GM23248 (cell line): ENCODE measurements at regions not wholly inside any gene's neighbourhood (a gene's known extent, or its start where the extent isn't known, plus 50 kb on each side); places are given as distances from the start of the nearest gene placed in this dataset.

Source experiments
- DNase-seq: peaks from one replicate; pipeline ENCODE4 v3.0.0-alpha.2; 2015
- H2AFZ ChIP-seq: fragments of 200-600 bp; sonication (generic); 2 replicates; pipeline ENCODE4 v1.6.1; 2016; ENCODE audit warnings: antibody characterized with exemption
- H3F3A ChIP-seq: fragments of 200-600 bp; sonication (generic); 2 replicates; pipeline ENCODE4 v1.6.1; 2016; ENCODE audit warnings: mild to moderate bottlenecking, antibody characterized with exemption, mixed run types; ENCODE audit not compliant: insufficient read depth
- H3K27ac ChIP-seq: fragments of 200-600 bp; sonication (generic); 2 replicates; pipeline ENCODE4 v1.5.1; 2016; ENCODE audit warnings: mild to moderate bottlenecking
- H3K27me3 ChIP-seq: fragments of 200-600 bp; sonication (generic); replicated peaks from 2 replicates; pipeline ENCODE4 v1.6.1; 2016; ENCODE audit warnings: mild to moderate bottlenecking; ENCODE audit not compliant: insufficient read depth
- H3K36me3 ChIP-seq: fragments of 200-600 bp; sonication (generic); 2 replicates; pipeline ENCODE4 v1.6.1; 2016; ENCODE audit warnings: low read depth, mild to moderate bottlenecking
- H3K4me1 ChIP-seq: fragments of 200-600 bp; sonication (generic); 2 replicates; pipeline ENCODE4 v1.6.1; 2016; ENCODE audit warnings: mild to moderate bottlenecking; ENCODE audit not compliant: insufficient read depth
- H3K4me2 ChIP-seq: fragments of 200-600 bp; sonication (generic); one replicate; pipeline ENCODE4 v1.6.1; 2016; ENCODE audit warnings: mild to moderate bottlenecking; ENCODE audit not compliant: unreplicated experiment
- H3K4me3 ChIP-seq: fragments of 200-600 bp; sonication (generic); 2 replicates; pipeline ENCODE4 v1.5.1; 2016; ENCODE audit warnings: mild to moderate bottlenecking
- H3K79me2 ChIP-seq: fragments of 200-600 bp; sonication (generic); 2 replicates; pipeline ENCODE4 v1.6.1; 2016; ENCODE audit warnings: mild to moderate bottlenecking; ENCODE audit not compliant: insufficient read depth
- H3K9ac ChIP-seq: fragments of 200-600 bp; sonication (generic); 2 replicates; pipeline ENCODE4 v1.6.1; 2016; ENCODE audit warnings: mild to moderate bottlenecking
- H3K9me2 ChIP-seq: fragments of 200-600 bp; sonication (generic); 2 replicates; pipeline ENCODE4 v1.6.1; 2016; ENCODE audit warnings: mixed run types, mild to moderate bottlenecking, moderate library complexity; ENCODE audit not compliant: insufficient read depth
- H3K9me3 ChIP-seq: fragments of 200-600 bp; sonication (generic); one replicate; pipeline ENCODE4 v1.6.1; 2017; ENCODE audit warnings: low read depth
- H4K20me1 ChIP-seq: fragments of 200-600 bp; sonication (generic); 2 replicates; pipeline ENCODE4 v1.6.0; 2016; ENCODE audit not compliant: insufficient read depth
- EZH2 ChIP-seq: fragments of 200-600 bp; sonication (generic); IDR thresholded peaks from 2 replicates; pipeline ENCODE4 v1.6.1; 2018; ENCODE audit warnings: antibody characterized with exemption, mild to moderate bottlenecking; ENCODE audit not compliant: insufficient read depth, poor library complexity, severe bottlenecking
- EZH2phosphoT487 ChIP-seq: fragments of 200-600 bp; sonication (generic); IDR thresholded peaks from 2 replicates; pipeline ENCODE4 v1.6.1; 2018; ENCODE audit warnings: antibody characterized with exemption, moderate library complexity, mild to moderate bottlenecking, low read depth; ENCODE audit not compliant: insufficient read depth
- WGBS, 2 experiments: methylation state at CpG; one replicate each; pipeline ENCODE4 v1.1.6; 2015 to 2017; ENCODE audit warnings: low lambda C conversion rate in 2 of 2, low coverage in 1 of 2; ENCODE audit errors: missing lambda C conversion rate in 2 of 2; 5-methylcytosine and 5-hydroxymethylcytosine counted together
- in situ Hi-C: fragments of 300-500 bp; cut with MboI; formaldehyde crosslinking; loops from 2 replicates; pipeline ENCODE4 v1.15.0; 2020

DNA sequence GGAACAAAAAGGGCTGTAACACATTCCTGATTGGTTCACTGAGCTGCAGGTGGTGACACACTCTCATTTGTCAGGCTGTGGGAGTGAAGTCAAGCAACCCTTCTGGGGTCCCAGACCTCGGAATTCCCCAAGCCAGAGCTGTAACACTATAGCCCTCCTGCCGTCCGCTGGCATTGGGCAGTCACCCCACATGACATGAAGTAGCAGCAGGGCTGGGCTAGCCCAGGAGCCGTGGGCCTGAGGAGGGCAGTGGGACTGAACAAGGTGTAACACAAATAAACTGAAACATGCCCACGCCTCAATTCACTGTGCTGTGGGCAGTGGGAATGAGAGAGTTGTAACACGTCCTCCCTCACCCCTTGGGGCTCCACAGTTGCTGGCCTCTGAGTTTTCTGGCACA is 689.1 kb upstream of the EYS start:
- TF ChIP-seq EZH2 (no peak), EZH2phosphoT487 (no peak)
- no peak for DNase-seq
- no peaks in the 10 kb centered on the region for H3K9me2 ChIP-seq

GRCh38 chr6:66390393-66390792 is 683.4 kb upstream of the EYS start:
- no peak for DNase-seq

More for the DNA sequence above, 689.1 kb upstream of the EYS start:
- Histone ChIP-seq H4K20me1 (no peaks in the 10 kb centered on the region), H3K79me2 (no peaks in the 10 kb centered on the region), H3K27ac (no peak overlapping the region), H3K36me3 (no peaks in the 10 kb centered on the region), H3K9ac (no peak overlapping the region), H3K9me3 (no peaks in the 10 kb centered on the region), H3K4me2 (no peak overlapping the region), H2AFZ (no peak overlapping the region), H3K27me3 (no peaks in the 10 kb centered on the region), H3K4me3 (no peak overlapping the region), H3F3A (no peaks in the 10 kb centered on the region), H3K4me1 (no peaks in the 10 kb centered on the region)
- WGBS, 2 experiments, result 34 to 47% methylated on average over 6 of the region's 6 CpGs
- in situ Hi-C loops, result no loop called here

GRCh38 chr6:66376001-66376400 is 669.0 kb upstream of the EYS start:
- H3K36me3 ChIP-seq, result no peaks in the 10 kb centered on the region
- H2AFZ ChIP-seq, result no peak overlapping the region
- peak; percentile 1 for DNase-seq
- WGBS, 2 experiments, result 22 to 25% methylated on average over 2 of the region's 2 CpGs
- H4K20me1 ChIP-seq, result no peaks in the 10 kb centered on the region
- H3K9me2 ChIP-seq, result no peaks in the 10 kb centered on the region
- no peak overlapping the region for H3K4me3 ChIP-seq
- no peak overlapping the region for H3K4me2 ChIP-seq
- H3K27me3 ChIP-seq, result no peaks in the 10 kb centered on the region
- no peak overlapping the region for H3K27ac ChIP-seq
- no peaks in the 10 kb centered on the region for H3F3A ChIP-seq
- TF ChIP-seq EZH2, result no peak
- TF ChIP-seq EZH2phosphoT487, result no peak
- no peaks in the 10 kb centered on the region for H3K9me3 ChIP-seq
- no peaks in the 10 kb centered on the region for H3K4me1 ChIP-seq
- no peak overlapping the region for H3K9ac ChIP-seq
- in situ Hi-C loops, result no loop called here
- no peaks in the 10 kb centered on the region for H3K79me2 ChIP-seq

More at GRCh38 chr6:66390393-66390792, 683.4 kb upstream of the EYS start:
- H3K27ac ChIP-seq, result no peak overlapping the region
- no peak overlapping the region for H3K4me3 ChIP-seq
- in situ Hi-C loops, result no loop called here
- no peaks in the 10 kb centered on the region for H3K27me3 ChIP-seq
- WGBS, 2 experiments, result 67 to 73% methylated on average over 2 of the region's 2 CpGs
- no peak overlapping the region for H3K9ac ChIP-seq
- no peaks in the 10 kb centered on the region for H3K36me3 ChIP-seq
- no peaks in the 10 kb centered on the region for H3K9me3 ChIP-seq
- no peak for TF ChIP-seq EZH2phosphoT487
- no peak for TF ChIP-seq EZH2
- no peak overlapping the region for H2AFZ ChIP-seq
- H4K20me1 ChIP-seq, result no peaks in the 10 kb centered on the region
- no peaks in the 10 kb centered on the region for H3F3A ChIP-seq
- H3K9me2 ChIP-seq, result no peaks in the 10 kb centered on the region
- no peaks in the 10 kb centered on the region for H3K79me2 ChIP-seq
- no peak overlapping the region for H3K4me2 ChIP-seq
- H3K4me1 ChIP-seq, result no peaks in the 10 kb centered on the region

DNA sequence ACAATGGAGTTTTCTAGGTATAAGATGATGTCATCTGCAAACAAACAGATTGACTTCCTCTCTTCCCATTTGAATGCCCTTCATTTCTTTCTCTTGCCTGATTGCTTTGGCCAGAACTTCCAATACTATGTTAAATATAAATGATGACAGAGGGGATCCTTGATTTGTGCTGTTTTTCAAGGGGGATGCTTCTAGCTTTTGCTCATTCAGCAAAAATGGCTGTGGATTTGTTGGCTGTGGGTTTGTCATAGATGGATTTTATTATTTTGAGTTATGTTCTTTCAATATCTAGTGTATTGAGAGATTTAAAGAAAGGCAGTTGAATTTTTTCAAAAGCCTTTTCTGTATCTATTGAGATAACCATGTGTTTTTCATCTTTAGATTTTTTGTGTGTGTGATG is 662.4 kb upstream of the EYS start:
- DNase-seq, result no peak
- TF ChIP-seq EZH2phosphoT487, result no peak
- TF ChIP-seq EZH2, result no peak
- Histone ChIP-seq H3K9me2 (no peaks in the 10 kb centered on the region), H3K4me1 (no peaks in the 10 kb centered on the region), H2AFZ (no peak overlapping the region), H3K9ac (no peak overlapping the region), H3K36me3 (no peaks in the 10 kb centered on the region), H3F3A (no peaks in the 10 kb centered on the region), H3K27me3 (no peaks in the 10 kb centered on the region), H3K79me2 (no peaks in the 10 kb centered on the region), H3K27ac (no peak overlapping the region), H3K9me3 (no peaks in the 10 kb centered on the region), H3K4me2 (no peak overlapping the region), H3K4me3 (no peak overlapping the region), H4K20me1 (no peaks in the 10 kb centered on the region)
- in situ Hi-C loops, result no loop called here

DNA sequence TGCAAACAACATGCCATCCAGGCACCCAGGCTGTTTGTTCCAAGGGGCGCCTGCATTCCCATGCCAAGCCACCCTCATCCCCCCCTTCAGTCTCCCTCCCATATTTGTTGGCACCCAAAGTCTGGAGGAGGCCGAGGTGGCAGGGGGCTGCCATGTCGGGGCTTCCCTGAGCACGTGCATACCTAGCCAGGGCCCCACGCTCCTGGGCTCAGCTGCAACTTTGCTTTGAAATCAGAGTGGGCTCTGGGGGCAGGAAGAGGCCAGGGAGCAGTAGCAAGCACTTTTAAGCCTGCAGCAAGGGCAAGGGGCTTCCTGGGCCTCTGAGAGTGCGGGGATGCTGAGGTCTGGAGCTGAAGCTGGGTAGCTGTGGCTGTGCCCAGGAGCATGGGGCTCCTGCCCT is 655.9 kb upstream of the EYS start:
- no peak for TF ChIP-seq EZH2
- Histone ChIP-seq H3K4me1 (no peaks in the 10 kb centered on the region), H3K9me2 (no peaks in the 10 kb centered on the region), H3K79me2 (no peaks in the 10 kb centered on the region), H3K9me3 (no peaks in the 10 kb centered on the region), H3K27ac (no peak overlapping the region), H3K9ac (no peak overlapping the region), H2AFZ (no peak overlapping the region), H3K4me3 (no peak overlapping the region), H4K20me1 (no peaks in the 10 kb centered on the region), H3F3A (no peaks in the 10 kb centered on the region), H3K27me3 (no peaks in the 10 kb centered on the region), H3K4me2 (no peak overlapping the region), H3K36me3 (no peaks in the 10 kb centered on the region)
- in situ Hi-C loops, result no loop called here
- no peak for DNase-seq
- 32 to 36% methylated on average over 6 of the region's 6 CpGs for WGBS, 2 experiments
